Activated CD4-positive, CD25-positive, alpha-beta regulatory T cell treated with anti-CD3 and anti-CD28 coated beads, Interleukin-2, amount 50 U/mL, for 72 hours (primary cell): ENCODE measurements at regions not wholly inside any gene's neighbourhood (a gene's known extent, or its start where the extent isn't known, plus 50 kb on each side); places are given as distances from the start of the nearest gene placed in this dataset.
"Not testable (repeated sequence)": the region's sequence is repeated elsewhere in the genome, so short reads cannot be mapped to it uniquely, and the experiment has no call there.

Experiments used
- DNase-seq: peaks from one replicate; pipeline ENCODE4 v3.0.0; 2021

DNA sequence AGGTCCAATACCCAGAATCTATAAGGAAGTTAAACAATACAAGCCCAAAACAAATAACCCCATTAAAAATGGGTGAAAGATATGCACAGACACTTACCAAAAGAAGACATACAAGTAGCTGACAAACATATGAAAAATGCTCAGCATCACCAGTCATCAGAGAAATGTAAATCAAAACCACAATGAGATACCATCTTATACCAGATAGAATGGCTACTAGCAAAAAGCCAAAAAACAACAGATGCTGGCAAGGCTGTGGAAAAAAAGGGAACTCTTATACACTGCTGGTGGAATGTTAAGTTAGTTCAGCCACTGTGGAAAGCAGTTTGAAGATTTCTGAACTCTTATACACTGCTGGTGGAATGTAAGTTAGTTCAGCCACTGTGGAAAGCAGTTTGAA lies 331.1 kb downstream of the KIF20B start:
- no peak for DNase-seq

DNA sequence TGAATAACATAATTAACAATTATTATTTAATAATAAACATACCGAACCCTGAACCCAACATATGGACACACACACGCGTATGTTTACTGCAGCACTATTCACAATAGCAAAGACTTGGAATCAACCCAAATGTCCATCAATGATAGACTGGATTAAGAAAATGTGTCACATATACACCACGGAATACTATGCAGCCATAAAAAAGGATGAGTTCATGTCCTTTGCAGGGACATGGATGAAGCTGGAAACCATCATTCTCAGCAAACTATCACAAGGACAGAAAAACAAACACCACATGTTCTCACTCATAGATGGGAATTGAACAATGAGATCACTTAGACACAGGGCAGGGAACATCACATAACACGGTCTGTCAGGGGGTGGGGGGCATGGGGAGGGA lies 333.5 kb downstream of the KIF20B start:
- DNase-seq: not testable (repeated sequence)

DNA sequence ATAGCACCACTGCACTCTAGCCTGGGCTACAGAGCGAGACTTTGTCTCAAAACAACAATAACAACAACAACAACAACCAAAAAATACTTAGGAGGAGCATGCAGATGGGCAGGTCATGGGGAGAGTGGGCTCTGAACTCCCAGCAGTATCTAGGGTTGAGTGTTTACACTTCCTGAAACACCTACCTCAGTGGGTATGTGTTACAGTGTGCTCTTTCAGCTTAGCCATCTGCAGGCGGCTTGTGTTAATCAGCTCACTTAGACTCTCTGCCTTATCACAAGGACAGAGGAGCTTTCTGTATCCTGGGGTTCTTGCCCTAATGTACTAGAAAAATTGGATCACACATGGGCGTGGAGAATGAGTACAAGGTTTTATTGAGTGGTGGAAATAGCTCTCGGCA lies 340.2 kb downstream of the KIF20B start:
- DNase-seq: no peak

DNA sequence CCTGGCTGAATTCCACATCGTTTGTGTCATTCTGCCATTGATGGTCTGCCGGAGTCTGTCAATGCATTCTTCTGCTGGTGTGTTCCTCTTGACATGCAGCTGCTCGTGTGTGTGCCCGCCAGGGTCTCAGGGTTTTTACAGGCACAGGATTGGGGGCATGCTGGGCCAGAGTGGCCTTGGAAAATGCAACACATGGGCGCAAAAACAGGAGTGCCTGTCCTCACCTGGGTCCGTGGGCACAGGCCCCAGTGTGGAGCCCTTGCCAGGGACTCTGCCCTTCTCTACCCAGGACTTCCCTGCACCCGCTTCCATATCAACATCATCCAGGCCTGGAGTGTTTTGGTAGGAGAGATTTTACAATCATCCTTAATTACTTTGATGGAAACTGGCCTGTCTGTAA lies 340.7 kb downstream of the KIF20B start:
- DNase-seq: no peak

DNA sequence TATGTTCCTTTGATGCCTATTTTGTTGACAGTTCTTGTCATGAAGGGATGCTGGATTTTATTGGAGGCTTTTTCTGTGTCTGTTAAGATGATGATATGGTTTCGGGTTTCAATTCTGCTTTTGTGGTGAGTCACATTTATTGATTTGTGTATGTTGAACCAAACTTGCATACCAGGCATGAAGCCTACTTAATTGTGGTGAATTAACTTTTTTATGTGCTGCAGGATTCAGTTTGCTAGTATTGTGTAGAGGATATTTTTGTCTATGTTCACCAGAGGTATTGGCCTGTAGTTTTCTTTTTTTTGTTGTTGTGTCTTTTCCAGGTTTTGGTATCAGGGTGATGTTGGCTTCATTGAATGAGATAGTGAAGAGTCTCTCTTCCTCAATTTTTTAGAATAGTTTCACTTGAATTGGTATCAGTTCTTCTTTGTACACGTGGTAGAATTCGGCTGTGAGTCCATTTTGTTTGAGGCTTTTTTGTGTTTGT lies 345.9 kb downstream of the KIF20B start:
- no peak for DNase-seq

DNA sequence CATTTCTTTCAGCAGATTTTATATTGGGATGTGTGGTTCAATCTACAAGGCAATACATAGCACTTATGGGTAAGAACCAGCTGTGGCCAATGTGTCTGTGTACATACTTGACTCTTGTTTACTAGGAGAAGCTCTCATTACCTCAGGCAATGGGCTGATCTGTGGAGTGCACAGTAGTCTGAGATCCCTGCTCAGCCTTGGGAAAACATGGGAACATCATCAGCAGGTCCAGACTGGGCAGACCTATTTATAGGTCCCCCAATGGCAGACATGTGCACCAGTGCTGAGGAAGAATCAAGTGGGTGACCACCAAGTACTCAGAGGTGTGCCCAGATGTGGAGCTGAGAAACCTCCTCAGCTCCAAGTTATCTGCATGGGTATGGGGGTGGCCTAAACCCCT lies 349.7 kb downstream of the KIF20B start:
- DNase-seq: no peak

DNA sequence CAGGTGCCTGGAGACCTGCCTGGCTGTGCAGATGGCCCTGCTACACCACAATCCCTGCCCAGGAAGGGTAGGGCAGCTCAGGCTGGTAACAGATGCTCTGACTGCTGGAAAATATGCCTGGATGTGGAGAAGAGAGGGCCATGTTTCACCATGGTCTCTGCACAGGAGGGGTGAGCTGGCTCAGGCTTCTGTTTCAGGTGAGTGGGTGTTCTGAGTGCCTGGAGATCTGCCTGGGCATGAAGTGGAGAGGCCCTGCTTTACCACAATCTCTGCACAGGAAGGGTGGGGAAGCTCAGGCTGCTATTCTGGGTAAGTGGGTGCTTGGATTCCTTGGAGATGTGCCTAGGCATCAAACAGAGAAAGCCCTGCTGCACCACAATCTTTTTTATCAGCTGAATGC lies 350.1 kb downstream of the KIF20B start:
- DNase-seq: no peak

DNA sequence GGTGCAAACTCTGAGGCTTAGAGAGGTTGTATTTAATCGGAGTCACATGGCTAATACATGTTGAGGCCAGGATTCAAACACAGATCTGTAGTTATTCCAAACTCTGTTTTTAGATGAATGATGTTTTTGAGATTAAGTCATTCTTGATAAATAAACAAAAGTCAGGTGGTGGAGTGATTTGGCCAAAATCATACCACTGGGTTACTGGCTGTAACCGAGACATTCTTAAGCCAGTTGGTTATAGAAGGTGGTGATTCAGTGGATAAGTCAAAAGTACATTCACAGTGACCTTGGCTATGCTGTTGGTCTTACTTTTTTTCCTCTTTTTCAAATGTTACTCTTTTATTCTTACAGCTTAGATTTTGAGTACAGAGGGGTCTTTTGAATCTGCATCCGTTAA lies 361.4 kb downstream of the KIF20B start:
- DNase-seq: no peak

DNA sequence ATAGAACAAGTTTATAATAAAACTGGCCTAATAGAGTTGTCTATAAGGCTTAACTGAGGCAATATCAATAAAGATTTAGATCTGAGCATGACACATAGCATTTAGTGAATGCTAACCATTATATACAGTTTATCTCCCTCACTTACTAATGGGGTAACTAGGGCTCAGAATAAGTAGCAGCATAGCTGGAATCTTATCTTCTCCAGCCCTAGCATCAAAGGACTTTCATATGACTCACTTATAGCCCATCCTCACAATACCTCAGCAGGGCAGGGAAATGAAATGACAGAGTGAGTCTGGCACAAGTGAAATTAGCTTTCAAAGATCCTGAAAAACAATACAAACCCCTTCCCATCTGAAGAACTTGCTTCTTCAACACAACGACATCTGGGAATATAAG lies 362.9 kb downstream of the KIF20B start:
- no peak for DNase-seq

DNA sequence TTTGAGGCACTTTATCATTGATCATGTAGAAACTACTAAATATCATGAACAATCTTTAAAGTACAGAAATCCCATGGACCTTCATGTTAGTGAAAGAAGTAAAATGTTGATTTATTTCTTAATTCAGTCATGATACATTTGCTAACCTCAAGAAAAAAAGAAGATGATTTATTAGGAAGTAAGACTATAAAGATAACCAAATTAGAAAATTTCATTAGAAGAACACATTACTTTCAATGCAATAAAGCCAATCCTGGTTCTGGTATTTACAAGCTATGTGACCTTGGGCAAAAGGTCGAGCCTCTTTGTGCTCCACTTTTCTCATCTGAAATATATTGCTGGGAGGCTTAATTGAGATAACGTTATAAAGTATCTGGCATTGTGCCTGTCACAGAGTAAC lies 365.0 kb downstream of the KIF20B start:
- no peak for DNase-seq

DNA sequence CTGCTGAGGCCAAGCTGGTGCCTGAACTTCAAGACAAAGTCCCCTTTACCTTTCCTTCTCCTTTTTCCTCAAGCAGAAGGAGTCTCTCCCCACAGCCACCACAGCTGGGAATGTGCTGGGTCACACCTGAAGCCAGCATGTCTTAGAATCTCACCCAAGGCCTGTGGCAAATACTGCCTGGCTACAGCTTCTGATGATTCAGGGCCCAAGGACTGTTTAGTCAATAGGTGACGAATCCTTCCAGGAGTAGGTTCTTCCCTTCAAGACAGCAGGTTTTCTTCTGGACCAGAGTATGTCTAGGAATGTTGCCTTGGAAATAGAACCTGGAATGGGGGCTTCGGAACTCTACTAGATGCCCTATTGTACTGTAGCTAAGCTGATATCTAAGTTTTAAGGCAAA lies 374.6 kb downstream of the KIF20B start:
- DNase-seq: no peak

DNA sequence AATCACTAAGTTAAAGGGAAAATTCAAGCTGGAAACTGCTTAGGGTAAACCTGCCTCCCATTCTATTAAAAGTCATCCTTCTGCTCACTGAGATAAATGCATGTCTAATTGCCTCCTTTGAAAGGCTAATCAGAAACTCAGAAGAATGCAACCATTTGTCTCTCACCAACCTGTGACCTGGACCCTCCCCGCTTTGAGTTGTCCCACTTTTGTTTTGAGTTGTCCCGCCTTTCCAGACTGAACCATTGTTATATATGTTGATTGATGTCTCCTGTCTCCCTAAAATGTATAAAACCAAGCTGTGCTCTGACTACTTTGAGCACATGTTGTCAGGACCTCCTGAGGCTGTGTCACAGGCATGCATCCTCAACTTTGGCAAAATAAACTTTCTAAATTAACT lies 378.4 kb downstream of the KIF20B start:
- no peak for DNase-seq

DNA sequence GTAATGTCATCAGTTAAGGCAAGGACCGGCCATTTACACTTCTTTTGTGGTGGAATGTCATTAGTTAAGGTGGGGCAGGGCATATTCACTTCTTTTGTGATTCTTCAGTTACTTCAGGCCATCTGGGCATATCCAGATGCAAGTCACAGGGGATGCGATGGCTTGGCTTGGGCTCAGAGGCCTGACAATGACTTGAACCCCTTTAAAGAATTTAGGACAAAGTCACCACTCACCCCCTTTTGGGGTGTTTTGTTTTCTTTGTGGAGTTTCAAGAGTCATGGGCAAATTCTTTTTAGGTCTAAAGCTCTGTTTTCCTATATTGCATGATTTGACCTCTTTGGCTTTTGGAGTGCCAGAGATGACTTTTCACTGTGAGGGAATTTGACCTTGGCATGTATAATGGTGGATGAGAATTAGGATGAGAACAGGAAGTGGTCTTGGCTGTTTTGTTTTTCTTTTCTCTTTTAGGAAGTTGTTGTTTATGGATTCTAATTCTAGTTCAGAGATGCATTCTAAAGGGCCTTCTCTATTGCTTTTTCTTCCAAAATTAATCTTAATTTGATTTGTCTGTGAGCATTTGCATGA lies 385.3 kb downstream of the KIF20B start:
- DNase-seq: not testable (repeated sequence)

DNA sequence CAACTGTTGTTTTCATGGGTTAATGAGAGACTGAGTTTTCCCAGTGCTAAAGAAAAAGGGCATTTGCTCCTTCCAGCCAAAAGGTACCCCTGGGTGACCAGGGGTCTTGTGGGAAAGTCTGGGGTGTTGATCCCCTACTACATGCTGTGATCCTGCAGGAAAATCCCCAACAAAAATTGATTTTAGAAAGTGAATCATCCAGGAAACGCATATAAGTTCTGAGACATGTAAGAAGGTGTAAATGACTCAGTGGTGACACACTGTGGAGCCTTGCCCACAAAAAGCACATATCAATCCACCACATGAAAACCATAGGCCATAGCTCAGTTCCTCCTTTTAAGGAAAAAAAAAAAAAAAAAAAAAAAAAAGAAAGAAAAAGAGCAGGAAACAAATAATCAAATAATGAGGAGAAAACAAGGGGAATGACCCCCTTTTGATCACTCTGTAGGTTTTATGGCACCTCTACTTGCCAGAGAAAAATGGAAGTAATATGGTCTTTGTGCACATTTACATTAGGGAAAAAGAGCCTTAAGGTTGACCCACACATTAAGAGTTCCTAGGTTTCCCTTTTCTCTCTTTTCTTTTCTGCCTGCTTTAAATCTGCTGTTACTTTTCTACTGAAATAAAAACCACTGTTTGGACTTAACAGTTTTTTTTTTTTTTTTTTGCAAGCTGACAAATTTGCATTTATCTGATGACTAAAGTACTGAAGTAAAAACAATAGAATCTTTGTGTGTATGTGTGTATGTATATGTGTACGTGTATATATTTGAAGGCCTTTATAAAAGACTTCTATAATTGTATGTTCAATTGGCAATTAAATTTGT lies 386.0 kb downstream of the KIF20B start:
- no peak for DNase-seq

DNA sequence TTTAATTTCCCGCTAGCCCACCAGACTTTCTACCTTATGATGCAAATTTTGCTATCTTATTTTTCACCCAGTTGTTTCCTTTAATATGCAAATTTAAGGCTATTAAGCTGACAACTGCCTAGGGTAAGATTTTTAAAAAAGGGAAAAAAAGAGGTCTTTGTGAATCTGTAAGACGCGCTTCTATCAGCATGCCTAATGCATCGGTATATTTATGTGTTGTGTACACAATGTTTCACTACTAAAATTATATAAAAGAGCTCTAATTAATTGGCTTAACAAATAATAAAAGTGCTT lies 386.6 kb downstream of the KIF20B start:
- no peak for DNase-seq

DNA sequence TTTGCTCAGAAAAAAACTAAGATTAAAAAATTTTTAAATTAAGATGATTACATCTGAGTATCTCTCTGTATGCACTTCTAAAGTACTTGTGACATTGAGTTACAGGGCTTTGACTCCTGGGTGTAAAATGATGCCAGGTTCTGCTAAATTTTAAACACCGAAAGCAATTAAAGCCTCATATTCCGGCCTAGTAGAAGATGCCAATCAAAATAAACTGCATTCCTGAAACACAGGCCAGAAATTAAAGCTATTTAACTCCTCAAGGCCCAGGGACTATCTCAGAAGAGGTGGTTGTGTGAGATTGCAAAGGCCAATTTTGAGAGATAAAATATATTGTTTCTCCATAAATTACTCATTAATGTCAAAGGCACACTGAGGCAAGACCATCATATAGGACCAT lies 388.3 kb downstream of the KIF20B start:
- no peak for DNase-seq

DNA sequence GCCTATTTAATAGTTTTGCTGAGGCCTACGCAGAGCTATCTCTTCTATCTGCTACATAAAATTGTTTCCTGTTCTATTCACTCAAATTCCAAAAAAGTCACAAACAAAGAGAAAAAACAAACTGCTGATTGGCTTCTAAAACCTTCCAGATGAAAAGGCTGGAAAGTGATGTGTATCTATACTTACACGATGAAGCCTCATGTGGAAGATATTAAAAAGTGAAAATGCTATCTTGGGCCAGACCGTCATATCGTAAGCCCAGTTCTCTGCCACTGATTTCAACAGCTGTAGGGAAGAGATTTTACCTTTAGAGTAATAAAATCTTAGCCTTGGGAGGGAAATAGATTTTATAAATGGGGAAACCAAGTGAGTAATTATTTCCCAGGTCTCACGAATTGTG lies 394.8 kb downstream of the KIF20B start:
- DNase-seq: no peak

DNA sequence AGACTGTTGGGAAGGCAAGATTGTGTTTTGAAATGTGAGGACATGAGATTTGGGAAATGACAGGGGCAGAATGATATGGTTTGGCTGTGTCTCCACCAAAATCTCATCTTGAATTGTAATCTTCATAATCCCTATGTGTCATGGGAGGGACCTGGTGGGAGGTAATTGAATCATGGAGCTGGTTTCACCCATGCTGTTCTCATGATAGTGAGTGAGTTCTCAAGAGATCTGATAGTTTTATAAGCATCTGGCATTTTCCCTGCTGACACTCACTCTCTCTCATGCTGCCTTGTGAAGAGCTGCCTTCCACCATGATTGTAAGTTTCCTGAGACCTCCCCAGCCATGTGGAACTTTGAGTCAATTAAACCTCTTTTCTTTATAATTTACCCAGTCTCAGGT lies 406.2 kb downstream of the KIF20B start:
- DNase-seq: not testable (repeated sequence)

DNA sequence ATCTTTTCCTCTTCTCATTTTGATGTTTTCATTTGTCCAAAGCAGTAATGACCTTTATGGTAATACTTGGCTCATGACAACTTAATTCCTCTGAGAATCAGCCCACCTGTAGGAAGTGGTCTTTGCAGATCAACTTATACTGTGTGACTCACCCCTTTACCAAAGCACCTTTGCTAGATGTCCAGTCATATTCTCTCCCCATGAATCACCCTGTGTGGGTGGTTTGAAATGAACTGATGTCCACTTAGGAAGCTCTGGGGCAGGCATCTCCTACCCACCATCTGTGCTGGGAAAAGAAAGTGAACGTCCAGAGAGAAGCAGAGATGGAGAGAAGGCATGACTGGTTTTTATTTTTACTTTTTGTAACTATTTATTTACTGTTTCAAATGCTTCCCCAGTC lies 410.3 kb downstream of the KIF20B start:
- no peak for DNase-seq

DNA sequence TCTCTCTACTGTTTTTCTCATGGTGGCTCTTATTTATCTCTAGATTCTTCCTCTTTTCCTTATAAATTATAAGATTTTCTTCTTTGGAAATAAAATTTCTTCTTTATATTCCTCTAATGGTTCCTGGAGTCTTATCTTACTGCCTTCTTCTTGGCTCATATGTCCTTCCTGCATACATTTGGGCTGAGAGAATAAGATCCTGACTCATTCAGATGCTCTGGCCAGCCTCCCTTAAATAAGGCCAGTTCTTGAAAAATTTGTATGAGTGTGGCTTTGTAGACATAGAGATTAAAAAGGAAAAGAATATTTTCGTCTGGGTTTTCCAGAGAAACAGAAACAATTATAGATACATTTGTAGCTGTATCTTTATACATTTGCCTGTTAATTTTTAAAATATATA lies 411.3 kb downstream of the KIF20B start:
- DNase-seq: no peak

DNA sequence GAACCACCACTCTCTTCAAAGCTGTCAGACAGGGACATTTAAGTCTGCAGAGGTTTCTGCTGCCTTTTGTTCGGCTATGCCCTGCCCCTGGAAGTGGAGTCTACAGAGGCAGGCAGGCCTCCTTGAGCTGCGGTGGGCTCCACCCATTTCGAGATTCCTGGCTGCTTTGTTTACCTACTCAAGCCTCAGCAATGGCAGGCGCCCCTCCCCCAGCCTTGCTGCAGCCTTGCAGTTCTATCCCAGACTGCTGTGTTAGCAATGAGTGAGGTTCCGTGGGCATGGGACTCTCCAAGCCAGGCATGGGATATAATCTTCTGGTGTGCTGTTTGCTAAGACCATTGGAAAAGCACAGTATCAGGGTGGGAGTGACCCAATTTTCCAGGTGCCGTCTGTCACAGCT lies 417.2 kb downstream of the KIF20B start:
- not testable (repeated sequence) for DNase-seq

DNA sequence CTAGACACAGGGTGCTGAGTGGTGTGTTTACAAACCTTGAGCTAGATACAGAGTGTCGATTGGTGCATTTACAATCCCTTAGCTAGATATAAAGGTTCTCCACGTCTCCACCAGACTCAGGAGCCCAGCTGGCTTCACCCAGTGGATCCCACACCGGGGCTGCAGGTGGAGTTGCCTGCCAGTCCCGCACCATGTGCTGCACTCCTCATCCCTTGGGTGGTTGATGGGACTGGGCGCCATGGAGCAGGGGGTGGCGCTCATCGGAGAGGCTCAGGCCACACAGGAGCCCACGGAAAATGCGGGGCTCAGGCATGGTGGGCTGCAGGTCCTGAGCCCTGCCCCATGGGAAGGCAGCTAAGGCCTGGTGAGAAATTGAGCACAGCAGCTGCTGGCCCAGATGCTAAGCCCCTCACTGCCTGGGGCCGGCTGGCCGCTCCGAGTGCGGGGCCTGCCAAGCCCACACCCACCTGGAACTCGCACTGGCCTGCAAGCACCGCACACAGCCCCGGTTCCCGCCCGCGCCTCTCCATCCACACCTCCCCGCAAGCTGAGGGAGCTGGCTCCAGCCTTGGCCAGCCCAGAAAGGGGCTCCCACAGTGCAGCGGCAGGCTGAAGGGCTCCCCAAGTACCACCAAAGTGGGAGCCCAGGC lies 418.4 kb downstream of the KIF20B start:
- not testable (repeated sequence) for DNase-seq

DNA sequence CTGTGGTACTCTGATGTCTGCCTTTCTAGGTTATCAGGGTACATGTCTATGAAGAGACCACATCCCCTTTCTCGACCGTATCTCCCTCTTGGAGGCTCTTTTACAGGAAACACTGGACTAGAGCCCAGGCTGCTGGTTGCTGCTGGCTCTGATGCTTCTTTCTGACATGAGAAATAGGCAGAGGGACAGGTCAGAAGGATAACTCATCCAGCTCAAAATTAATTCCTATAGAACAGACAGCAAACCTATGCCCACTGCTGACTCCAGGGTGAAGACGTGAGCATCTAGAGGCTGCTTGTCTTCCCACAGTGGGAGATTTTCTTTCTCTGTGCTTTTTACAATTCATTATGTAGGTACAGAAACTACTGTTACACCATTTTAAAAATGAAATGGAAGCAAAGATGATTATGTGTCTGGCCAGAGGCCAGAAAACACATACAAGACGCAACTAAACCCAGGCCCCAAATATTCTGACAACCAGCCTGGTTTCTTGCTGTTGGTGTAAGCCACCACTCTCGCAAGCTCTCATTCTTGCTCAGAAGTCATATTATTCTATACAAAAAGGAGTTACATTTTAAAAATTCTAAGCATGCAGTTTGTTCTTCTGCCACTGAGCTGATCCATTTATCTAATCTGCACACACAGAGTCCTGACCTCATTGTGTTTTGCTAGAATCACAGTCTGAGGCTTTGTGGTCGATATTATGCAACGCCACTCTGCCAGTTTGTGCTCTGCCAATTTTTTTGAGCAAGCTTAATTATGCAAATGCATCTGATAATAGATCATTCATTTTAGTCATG lies 424.3 kb downstream of the KIF20B start:
- no peak for DNase-seq

DNA sequence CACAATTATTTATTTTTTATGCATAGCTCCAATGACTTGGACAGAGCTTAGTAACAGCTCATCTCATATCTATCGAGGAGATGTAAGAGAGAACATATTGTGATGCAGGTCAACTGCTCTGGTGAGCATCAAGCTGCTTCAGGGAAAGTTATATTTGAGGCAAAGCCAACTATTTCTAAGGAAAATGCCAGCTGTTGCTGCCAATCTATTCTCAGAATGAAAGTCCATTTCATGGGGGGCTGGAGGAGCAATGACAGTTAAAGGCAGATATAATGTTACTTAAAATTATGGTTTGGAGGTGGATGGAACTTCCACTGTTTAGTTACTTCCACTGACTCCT lies 424.8 kb downstream of the KIF20B start:
- no peak for DNase-seq
